ENCODE measurements at regions not wholly inside any gene's neighbourhood (a gene's known extent, or its start where the extent isn't known, plus 50 kb on each side); places are given as distances from the start of the nearest gene placed in this dataset.

GRCh38 chr2:21664083-21664482 is 540.3 kb downstream of the TDRD15 start:
- TF ChIP-seq EZH2 (IDR thresholded peaks at IDR 0.05; ENCODE audit: low read length, missing control alignments): no peak
- TF ChIP-seq, protein P1, sequence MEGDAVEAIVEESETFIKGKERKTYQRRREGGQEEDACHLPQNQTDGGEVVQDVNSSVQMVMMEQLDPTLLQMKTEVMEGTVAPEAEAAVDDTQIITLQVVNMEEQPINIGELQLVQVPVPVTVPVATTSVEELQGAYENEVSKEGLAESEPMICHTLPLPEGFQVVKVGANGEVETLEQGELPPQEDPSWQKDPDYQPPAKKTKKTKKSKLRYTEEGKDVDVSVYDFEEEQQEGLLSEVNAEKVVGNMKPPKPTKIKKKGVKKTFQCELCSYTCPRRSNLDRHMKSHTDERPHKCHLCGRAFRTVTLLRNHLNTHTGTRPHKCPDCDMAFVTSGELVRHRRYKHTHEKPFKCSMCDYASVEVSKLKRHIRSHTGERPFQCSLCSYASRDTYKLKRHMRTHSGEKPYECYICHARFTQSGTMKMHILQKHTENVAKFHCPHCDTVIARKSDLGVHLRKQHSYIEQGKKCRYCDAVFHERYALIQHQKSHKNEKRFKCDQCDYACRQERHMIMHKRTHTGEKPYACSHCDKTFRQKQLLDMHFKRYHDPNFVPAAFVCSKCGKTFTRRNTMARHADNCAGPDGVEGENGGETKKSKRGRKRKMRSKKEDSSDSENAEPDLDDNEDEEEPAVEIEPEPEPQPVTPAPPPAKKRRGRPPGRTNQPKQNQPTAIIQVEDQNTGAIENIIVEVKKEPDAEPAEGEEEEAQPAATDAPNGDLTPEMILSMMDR (conservative IDR thresholded peaks at IDR 0.05 in 1 of 2, IDR thresholded peaks at IDR 0.05 in 1 of 2; ENCODE audit: low read depth in 1 of 2, low read length in 2 of 2): no peak
